GM12864 (cell line): ENCODE measurements at regions not wholly inside any gene's neighbourhood (a gene's known extent, or its start where the extent isn't known, plus 50 kb on each side); places are given as distances from the start of the nearest gene placed in this dataset.

Experiments
- DNase-seq: peaks from one replicate; pipeline ENCODE4 v3.0.0-alpha.2; 2011; ENCODE audit warnings: low read depth
- H3K4me3 ChIP-seq: 2 replicates; pipeline ENCODE4 v1.5.1; 2011; ENCODE audit warnings: mild to moderate bottlenecking, low read depth, low read length, control low read depth
- TF ChIP-seq, protein P1 (sequence below): IDR thresholded peaks from 2 replicates; pipeline ENCODE4 v1.5.1; 2011; ENCODE audit warnings: low read depth, mild to moderate bottlenecking, moderate library complexity, low read length, control low read depth, inconsistent platforms; ENCODE audit errors: missing control alignments

DNA sequence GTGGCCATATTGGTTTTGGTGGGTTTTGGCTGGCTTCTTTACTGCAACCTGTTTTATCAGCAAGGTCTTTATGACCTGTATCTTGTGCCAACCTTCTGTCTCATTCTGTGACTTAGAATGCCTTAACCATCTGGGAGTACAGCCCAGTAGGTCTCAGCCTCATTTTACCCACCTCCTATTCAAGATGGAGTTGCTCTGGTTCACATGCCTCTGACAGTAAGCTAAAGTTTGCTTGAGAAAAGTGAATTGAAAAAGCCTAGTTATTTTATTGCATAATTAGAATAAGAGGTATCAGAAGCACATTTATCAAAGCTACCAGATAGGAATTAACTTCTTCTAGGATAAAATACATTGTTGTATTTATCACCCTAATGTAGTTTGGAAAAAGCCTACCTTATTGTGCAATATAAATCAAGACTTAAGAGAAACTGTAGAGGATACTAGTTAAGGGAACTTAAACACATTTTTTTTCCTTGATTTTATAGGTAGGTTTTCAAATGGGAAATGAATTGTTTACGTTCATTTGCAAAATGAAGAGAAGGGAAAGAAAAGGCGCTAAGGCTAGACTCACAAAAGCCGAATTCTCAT is 202.3 kb upstream of the KCNJ16 start:
- TF ChIP-seq, protein P1, sequence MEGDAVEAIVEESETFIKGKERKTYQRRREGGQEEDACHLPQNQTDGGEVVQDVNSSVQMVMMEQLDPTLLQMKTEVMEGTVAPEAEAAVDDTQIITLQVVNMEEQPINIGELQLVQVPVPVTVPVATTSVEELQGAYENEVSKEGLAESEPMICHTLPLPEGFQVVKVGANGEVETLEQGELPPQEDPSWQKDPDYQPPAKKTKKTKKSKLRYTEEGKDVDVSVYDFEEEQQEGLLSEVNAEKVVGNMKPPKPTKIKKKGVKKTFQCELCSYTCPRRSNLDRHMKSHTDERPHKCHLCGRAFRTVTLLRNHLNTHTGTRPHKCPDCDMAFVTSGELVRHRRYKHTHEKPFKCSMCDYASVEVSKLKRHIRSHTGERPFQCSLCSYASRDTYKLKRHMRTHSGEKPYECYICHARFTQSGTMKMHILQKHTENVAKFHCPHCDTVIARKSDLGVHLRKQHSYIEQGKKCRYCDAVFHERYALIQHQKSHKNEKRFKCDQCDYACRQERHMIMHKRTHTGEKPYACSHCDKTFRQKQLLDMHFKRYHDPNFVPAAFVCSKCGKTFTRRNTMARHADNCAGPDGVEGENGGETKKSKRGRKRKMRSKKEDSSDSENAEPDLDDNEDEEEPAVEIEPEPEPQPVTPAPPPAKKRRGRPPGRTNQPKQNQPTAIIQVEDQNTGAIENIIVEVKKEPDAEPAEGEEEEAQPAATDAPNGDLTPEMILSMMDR = no peak

DNA sequence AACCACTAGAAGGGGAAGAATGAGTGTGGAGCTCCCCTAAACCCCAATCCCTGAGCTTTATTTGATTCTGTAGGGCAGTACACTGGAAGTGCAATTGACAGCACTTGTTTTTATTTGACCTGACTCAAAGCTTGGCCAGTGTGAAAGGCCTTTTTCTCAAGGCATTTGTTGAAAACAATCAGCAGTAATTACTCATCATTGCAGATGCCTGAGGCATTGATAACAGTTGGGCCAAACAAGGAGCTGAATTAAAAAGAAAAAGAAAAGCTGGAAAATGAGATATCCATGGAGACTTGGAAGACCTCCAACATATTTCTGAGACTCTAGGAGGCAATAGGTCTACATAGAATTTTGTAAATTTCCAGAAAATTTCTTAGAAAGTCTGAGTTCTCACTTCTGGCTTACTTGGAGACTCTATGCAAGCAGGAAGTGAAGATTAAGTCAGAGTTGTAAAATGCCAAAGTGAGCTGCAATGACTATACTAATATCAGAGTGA is 200.8 kb upstream of the KCNJ16 start:
- TF ChIP-seq, protein P1 = no peak
- no peak for DNase-seq
- no peak overlapping the region for H3K4me3 ChIP-seq

More for the DNA sequence above, 202.3 kb upstream of the KCNJ16 start:
- H3K4me3 ChIP-seq = no peak overlapping the region
- no peak for DNase-seq

DNA sequence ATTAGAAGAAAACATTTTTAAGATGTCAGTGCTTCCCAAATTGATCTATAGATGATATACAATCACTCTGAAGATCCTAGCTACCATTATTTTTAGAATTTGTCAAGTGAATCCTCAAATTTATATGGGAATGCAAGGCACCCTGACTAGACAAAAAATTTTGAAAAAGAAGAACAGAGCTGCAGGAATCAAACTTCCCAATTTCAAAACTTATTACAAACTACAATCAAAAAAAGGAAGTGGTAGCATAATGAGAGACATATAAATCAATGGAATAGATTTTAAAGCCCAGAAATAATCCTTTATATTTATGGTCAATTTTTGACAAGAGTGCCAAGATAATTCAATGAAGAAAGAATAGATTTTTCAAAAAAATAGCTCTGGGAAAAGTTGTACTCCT is 198.3 kb upstream of the KCNJ16 start:
- TF ChIP-seq, protein P1 = no peak
- no peak for DNase-seq
- H3K4me3 ChIP-seq = no peak overlapping the region

DNA sequence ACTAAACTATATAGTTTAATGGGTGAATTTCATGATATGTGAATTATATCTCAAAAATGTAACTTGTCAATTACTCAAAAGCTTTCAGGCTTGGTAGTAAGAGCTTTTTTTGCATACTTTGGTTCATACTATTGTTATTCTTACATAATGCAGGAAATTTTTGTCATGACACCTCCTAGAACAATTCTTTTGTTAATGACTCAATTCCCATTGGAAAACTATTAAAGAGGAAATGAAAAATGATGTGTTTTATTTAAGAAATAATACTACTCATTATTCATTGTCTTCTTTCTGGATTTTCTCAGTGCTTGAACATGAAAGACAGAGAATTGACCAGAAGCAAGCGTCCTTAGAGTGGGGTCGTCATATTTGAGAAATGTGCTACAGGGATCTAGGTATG is 196.4 kb upstream of the KCNJ16 start:
- no peak overlapping the region for H3K4me3 ChIP-seq
- DNase-seq = no peak
- TF ChIP-seq, protein P1 = no peak

DNA sequence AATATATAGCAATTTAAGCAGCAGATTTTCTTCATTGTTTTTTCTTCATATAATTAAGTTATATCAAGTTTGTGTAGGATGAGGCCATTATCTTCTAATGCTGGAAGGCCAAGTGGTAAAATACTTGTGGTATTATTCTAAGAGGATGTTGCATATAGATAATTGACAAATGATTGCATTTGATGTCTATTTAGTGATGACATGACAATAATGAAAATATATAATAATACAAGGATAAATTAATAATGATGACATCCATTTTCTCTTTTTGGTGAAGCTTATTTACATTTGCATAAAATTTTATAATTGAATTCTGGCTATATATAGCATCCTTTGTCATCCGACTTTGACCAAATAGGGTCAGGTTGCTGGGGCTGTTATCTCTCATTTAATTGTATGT is 195.4 kb upstream of the KCNJ16 start:
- H3K4me3 ChIP-seq = no peak overlapping the region
- DNase-seq = no peak
- TF ChIP-seq, protein P1 = no peak

DNA sequence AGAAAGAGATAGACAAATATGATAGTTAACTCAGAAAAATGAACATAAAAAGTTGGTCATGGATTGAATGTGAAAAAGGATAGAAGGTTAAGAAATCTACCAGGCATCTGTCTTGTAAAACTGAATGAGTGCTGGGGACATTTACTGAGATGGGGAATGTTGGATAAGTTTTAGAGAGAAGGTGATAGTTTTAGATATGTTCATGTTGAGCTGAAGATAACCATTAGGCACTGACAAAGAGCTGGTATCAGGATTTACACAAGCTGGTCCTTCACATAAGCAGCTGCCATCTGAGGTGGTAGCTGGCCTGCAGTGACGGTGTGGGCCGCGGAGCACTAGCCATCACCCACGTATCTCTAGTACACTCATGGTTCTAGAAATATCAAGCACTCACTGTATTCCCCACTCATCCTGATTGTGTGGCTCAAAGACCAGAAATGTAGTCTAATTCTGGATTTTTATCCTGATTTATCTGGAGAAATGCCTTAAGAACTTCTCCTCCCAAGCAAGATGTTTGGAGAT is 194.4 kb upstream of the KCNJ16 start:
- no peak for DNase-seq
- H3K4me3 ChIP-seq = no peak overlapping the region
- TF ChIP-seq, protein P1 = no peak

DNA sequence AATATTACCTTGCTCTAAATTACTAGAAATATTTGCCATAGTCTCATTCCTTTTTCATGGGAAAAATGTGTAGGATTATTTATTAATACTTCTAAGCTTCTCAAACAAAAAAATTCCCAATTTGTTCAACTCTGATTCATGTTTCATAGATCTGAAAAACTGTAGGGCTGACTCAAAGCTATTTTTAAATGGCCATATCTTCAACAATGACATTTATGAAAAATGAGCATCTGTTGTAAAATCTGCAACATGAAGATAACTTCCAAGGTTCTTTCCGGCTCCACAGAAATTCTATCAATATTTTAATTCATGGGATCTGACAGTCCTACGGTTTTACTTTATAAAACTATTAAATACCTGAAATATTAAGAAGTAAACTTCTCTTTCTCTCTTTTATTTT is 192.7 kb upstream of the KCNJ16 start:
- TF ChIP-seq, protein P1 = no peak
- DNase-seq = no peak
- H3K4me3 ChIP-seq = no peak overlapping the region
